Ammon's horn (tissue), 1 donor: ENCODE measurements at regions not wholly inside any gene's neighbourhood (a gene's known extent, or its start where the extent isn't known, plus 50 kb on each side); places are given as distances from the start of the nearest gene placed in this dataset.
"Not testable (repeated sequence)": the region's sequence is repeated elsewhere in the genome, so short reads cannot be mapped to it uniquely, and the experiment has no call there.

Experiments
- DNase-seq: peaks from one replicate; pipeline ENCODE4 v3.0.0-alpha.2; 2016; ENCODE audit warnings: low spot score

- no peak for DNase-seq
Measured at GRCh38 chr14:22296722-22297121, 292.3 kb downstream of the DAD1 start.

GRCh38 chr14:22296088-22296487 lies 292.9 kb downstream of the DAD1 start:
- DNase-seq: no peak

DNA sequence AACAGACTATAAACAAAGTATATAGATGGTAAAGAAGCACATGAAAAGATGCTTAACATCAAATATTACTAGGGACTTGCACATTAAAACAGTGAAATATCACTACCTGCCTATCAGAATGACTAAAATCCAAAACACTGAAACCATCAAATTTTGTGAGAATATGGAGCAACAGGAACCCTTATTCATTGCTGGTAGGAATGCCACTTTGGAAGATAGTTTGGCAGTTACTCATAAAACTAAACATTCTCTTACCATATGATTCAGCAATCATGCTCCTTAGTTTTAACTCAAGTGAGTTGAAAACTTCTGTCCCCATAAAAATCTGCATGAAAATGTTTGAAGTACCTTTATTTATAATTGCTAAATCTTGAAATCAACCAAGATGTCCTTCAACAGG lies 297.6 kb downstream of the DAD1 start:
- no peak for DNase-seq

- DNase-seq: no peak
Measured at GRCh38 chr14:22289570-22289969, 299.5 kb downstream of the DAD1 start.

DNA sequence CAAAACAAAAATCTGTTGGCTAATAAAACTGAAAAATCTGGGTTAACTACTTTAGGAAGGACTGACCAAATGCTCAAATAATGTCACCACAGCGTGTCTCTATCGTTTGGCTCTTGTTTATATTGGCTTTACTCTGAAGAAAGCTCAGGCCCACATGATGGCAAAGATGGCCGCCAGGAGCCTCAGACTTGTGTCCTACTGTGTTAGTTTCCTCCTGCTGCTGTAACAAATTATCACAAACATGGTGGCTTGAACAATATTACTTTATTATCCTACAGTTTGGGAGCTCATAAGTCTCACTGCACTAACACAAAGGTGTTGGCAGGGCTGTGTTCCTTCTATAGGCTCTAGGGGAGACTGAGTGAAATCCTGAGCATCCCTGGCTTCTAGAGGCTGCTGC lies 303.0 kb downstream of the DAD1 start:
- DNase-seq: no peak

GRCh38 chr14:22282949-22283348 lies 306.1 kb downstream of the DAD1 start:
- DNase-seq: no peak

DNA sequence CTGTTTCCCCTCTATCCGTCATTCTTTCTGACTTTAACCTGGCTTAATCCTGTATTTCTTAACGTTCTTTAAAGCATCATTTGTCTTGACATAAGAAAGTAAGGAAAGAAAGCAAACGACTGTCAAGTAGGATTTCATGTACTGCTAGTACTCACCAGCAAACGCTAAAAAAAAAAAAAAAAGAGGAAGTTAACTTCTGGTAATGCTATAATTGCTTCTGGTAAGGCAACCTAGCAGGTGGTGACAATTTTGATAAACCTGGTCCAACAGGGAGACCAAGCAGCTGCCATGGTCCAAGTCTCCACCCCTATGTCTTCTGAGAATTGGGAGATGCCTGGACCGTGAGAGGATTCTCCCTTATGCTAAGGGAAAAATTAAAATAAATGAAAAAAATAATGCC lies 306.6 kb downstream of the DAD1 start:
- no peak for DNase-seq

DNA sequence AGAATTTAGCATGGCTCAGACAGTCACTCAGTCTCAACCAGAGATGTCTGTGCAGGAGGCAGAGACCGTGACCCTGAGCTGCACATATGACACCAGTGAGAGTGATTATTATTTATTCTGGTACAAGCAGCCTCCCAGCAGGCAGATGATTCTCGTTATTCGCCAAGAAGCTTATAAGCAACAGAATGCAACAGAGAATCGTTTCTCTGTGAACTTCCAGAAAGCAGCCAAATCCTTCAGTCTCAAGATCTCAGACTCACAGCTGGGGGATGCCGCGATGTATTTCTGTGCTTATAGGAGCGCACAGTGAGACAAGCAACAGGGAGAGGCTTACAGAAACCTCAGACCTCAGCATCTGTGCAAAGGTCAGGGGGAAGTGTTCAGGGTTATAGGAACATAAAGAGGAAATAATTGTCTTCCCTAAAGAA lies 307.6 kb downstream of the DAD1 start:
- not testable (repeated sequence) for DNase-seq

DNA sequence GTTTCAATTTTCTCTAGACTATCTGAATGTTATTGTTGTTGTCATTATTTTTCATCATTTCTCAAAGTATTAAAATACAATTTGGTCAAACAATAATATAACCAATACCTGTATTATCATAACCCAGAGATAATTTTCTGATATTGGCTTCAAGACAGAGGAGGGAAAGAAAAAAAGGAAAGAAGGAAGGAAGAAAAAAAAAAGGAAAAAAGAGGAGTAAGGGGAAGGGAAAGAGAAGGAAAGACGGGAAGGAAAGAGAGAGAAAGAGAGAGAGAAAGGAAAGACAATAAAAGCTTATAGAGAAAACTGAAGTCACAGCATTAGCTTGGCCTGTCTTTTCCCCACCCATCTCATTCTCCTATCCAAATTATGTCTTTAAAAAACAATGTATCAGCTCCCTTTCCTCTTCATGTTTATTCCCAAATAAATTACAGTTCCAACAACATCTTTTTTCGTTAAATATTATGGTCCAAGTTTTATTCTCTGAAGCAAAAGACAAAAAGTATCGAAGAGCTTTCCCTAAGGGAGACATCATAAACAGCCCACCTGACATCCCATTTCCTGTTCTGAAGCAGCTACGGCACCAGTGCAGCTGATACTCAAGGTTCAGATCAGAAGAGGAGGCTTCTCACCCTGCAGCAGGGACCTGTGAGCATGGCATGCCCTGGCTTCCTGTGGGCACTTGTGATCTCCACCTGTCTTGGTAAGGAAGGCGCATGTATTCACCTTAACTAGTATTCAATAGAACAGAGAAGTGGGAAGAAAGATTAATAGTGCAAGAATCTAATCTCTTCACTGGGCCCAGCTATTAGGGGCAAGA lies 308.3 kb downstream of the DAD1 start:
- no peak for DNase-seq

GRCh38 chr14:22276913-22277816 lies 311.9 kb downstream of the DAD1 start:
- no peak for DNase-seq

GRCh38 chr14:22271838-22272799 lies 316.9 kb downstream of the DAD1 start:
- DNase-seq: no peak

GRCh38 chr14:22268875-22269274 lies 320.1 kb downstream of the DAD1 start:
- DNase-seq: no peak

GRCh38 chr14:22266683-22267082 lies 322.3 kb downstream of the DAD1 start:
- DNase-seq: no peak

- DNase-seq: no peak
Measured at GRCh38 chr14:22266142-22266442, 322.9 kb downstream of the DAD1 start.

DNA sequence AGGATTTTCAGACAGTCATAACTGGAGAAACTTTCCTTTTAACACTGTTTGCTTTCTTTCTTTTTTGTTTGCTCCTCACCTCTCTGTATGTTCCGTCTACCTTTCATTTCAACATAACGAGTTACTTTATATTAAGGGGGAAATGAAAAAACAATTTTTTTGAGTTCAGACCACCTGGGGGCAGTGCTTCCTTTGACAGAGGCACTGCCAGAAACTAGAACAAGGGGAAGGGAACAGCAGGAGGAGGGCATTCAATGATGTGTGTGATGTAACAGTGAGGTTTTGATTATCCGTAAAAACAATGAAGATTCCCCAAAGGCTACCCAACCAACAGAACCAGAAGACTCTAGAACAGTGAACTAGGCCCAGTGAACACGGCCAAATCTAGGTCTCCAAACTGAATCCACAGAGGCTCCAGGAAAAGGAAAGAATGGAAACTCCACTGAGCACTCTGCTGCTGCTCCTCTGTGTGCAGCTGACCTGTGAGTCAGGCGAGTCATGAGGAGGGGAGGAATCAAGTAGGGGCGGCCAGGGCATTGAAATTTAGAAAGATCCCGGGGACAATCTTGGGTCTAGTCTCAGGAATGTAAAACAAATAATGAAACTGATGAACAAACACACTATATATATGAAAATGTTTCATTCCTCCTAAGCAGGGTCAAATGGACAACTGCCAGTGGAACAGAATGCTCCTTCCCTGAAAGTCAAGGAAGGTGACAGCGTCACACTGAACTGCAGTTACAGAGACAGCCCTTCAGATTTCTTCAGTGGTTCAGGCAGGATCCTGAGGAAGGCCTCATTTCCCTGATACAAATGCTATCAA lies 323.5 kb downstream of the DAD1 start:
- no peak for DNase-seq

- DNase-seq: no peak
Measured at GRCh38 chr14:22264759-22265158, 324.3 kb downstream of the DAD1 start.

DNA sequence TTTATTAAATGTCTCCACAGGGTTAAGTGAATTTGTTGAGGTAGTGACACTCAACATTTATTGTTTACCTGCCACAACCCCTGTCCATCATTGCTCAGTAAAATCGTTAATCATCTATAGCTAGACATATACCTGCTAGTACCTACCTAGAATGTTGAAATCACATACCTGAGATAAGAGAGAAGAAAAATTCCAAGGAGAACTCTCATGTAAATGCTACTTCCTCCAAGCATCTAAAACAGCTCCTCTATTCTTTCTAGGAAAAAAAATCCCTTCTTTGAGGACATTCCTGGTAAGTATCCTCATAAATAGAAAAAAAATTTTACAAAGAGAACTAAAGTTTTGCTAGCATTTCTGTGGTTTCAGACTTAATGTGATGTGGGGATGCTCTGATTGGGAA lies 325.1 kb downstream of the DAD1 start:
- DNase-seq: no peak

DNA sequence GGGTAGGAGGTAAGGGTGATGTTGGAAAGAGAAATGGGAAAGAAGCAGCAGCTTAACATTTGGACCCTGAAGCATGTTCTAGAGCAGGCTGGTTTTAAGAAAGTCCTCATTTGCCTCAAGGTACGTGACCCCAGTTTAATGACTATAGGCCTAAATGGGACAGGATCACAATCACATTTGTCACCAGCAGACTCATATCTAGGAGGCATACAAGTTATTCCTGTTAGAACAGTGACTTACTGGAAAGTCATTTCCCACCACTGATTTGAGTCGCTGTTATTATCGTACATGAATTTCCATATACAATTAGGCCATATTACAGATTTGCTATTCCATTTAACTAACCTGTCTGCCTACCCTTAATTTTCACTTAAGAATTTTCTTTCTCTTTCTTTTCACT lies 326.1 kb downstream of the DAD1 start:
- DNase-seq: no peak

DNA sequence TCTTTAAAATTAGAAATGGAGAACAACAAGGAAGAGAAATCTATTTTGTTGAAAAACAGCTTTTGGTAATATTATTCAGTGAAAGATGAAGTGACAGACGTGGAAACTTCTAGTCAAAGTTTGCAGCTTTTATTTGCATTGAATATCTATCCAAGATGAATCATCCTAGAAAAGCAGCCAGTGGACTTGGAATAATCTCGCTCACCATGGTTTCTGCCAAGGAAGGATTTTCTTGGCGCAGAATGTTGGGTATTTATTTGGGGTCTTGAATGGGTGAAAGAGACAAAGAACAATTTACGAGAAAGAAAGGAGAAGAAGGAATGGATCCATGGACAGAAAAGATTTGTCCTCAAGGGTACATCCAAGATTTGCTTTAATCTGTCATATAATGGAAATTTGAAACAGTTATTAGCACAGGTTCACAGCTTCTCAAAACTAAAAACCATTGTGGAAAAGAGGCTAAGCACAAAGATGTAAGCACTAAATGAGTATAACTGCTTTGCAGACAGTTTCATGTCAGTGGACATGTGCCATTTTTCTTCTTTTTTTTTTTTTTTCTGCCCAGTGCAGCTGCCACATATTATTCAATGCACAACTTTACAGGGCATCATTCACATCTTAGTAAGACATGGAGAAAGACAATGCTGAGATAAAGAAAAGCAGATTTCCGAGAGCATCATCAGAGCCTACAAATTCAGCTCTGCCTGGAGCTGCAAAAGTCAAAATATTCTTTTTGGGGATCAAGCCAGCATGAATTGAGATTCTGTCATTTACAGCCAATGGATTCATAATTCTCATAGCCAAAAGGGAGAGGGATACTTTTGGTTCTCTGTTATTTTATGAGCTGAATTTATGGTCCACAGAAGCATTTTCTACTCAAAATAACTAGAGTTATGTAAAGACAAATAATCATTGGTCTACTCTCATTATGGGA lies 333.7 kb downstream of the DAD1 start:
- no peak for DNase-seq

DNA sequence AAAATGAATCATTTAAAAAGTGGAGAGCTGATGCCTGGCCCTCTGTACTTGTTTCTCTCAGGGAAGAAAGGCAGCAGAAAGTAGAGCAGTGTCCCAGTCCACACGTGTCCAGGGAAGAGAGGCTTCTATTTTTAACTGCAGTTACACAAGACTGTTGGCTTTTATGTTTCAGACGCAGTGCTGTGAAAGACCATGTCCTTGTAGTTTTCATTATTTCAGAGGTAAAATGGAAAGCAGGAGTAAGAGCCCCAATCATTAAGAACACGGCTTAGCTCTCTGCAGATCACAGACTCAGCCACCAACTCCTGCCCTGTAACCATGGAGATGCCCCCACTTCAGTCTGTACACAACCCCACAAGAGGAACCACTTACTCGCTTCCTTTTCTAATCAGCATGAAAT lies 336.3 kb downstream of the DAD1 start:
- peak; percentile 35 for DNase-seq
